ENCODE measurements at regions not wholly inside any gene's neighbourhood (a gene's known extent, or its start where the extent isn't known, plus 50 kb on each side); places are given as distances from the start of the nearest gene placed in this dataset.

DNA sequence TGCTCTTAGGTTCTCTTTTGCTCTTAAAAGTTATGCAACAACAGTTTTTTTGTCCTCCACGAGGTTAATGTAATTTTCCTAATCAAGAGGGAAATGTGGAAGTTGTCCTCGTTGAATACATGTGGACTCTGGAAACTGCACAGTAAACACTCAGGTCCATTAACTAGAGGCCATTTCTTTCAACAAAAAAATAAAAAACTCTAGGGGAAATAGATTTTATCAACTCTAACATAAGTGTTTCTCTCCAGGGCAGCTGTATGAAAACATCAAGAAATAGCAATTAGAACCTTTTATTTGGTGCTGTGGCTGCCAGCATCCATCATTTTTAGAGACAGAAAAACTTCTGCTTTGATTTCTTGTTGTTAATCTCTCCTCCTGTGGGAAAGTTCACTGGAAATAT is 288.6 kb downstream of the ICE1 start:
- TF ChIP-seq CTCF (conservative IDR thresholded peaks at IDR 0.05 in 1 of 2, IDR thresholded peaks at IDR 0.05 in 1 of 2; ENCODE audit: extremely low read depth in 1 of 2, insufficient read depth in 1 of 2, low read depth in 1 of 2, low read length in 2 of 2): no peak
- no peak for TF ChIP-seq EZH2 (IDR thresholded peaks at IDR 0.05; ENCODE audit: borderline replicate concordance, low read length)

Measured in mammary epithelial cell (primary cell).